MM.1S (cell line): ENCODE measurements at regions not wholly inside any gene's neighbourhood (a gene's known extent, or its start where the extent isn't known, plus 50 kb on each side); places are given as distances from the start of the nearest gene placed in this dataset.

Experiments used
- EZH2phosphoT487 ChIP-seq: fragments of 300-600 bp; sonication (generic); IDR thresholded peaks from 2 replicates; pipeline ENCODE4 v1.6.1; 2018; ENCODE audit warnings: antibody characterized with exemption, low read length
- TF ChIP-seq, protein P1 (sequence below): fragments of 300-600 bp; sonication (generic); IDR thresholded peaks from 2 replicates; pipeline ENCODE4 v1.5.1; 2016; ENCODE audit warnings: antibody characterized with exemption, low read length, mixed read lengths

DNA sequence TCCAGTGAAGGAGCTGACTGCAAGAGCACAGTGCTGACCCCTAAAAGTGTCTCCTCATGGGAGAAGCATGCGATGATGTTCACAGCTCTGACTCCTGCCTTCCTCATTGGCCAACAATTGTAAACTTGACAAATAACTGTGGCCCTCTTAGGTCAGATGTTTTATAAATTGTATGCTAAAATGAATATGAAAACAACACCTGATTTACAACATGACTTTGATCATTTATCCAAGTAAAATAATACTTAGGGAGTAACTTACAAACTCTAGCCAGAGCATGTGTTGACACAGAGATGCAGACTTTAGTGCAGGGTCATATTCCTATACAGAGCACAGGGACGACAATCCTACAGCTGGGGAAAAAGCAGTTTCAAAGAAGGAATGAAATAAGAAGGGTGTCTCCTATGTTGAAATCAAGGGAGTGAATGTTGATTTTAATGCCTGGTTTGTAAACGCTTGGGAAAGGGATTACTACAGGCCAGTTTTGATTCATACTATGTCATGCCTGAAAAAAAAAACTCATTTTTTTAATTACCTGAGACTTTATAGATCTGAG is 391.4 kb upstream of the AKR1E2 start:
- TF ChIP-seq, protein P1, sequence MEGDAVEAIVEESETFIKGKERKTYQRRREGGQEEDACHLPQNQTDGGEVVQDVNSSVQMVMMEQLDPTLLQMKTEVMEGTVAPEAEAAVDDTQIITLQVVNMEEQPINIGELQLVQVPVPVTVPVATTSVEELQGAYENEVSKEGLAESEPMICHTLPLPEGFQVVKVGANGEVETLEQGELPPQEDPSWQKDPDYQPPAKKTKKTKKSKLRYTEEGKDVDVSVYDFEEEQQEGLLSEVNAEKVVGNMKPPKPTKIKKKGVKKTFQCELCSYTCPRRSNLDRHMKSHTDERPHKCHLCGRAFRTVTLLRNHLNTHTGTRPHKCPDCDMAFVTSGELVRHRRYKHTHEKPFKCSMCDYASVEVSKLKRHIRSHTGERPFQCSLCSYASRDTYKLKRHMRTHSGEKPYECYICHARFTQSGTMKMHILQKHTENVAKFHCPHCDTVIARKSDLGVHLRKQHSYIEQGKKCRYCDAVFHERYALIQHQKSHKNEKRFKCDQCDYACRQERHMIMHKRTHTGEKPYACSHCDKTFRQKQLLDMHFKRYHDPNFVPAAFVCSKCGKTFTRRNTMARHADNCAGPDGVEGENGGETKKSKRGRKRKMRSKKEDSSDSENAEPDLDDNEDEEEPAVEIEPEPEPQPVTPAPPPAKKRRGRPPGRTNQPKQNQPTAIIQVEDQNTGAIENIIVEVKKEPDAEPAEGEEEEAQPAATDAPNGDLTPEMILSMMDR, result no peak
- TF ChIP-seq EZH2phosphoT487, result no peak
